Urothelium cell line (cell line): ENCODE measurements at regions not wholly inside any gene's neighbourhood (a gene's known extent, or its start where the extent isn't known, plus 50 kb on each side); places are given as distances from the start of the nearest gene placed in this dataset.
A peak's percentile ranks its signal among the peaks of the same experiment; 100 is the strongest.
"Not testable (repeated sequence)": the region's sequence is repeated elsewhere in the genome, so short reads cannot be mapped to it uniquely, and the experiment has no call there.

Experiments
- DNase-seq: peaks from one replicate; pipeline ENCODE4 v3.0.0; 2011; ENCODE audit warnings: low spot score, mixed read lengths
- FAIRE-seq: peaks from 2 replicates; lab custom pipeline; 2011; peaks lifted over from hg19 to GRCh38; lab: Jason Lieb, UNC

DNA sequence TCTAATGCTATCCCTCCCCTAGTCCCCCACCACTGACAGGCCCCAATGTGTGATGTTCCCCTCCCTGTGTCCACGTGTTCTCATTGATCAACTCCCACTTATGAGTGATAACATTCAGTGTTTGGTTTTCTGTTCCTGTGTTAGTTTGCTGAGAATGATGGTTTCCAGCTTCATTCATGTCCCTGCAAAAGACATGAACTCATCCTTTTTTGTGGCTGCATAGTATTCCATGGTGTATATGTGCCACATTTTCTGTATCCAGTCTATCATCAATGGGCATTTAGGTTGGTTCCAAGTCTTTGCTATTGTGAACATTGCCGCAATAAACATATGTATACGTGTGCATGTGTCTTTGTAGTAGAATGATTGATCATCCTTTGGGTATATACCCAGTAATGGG lies 153.1 kb downstream of the OR13H1 start:
- not testable (repeated sequence) for DNase-seq, FAIRE-seq

DNA sequence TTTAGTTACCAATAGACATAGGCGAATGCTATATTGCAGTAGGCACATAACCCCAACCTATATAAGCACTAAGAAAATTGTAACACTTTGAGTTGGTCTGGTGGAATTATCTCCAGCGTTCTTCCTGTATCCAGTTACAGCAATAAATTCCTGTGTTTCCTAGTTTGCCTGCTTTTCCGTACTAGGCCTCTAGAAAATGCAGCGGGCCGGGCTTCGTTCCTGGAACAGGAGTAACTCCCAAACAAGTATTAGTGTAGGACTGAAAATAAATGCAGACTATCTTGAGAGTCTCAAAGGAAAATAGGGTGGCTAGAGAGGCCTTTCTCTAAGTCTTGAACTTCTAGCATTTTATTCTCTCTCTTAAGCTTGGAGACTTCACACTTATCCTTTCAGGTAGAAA lies 159.8 kb downstream of the OR13H1 start:
- no peak for DNase-seq
- no peak for FAIRE-seq

DNA sequence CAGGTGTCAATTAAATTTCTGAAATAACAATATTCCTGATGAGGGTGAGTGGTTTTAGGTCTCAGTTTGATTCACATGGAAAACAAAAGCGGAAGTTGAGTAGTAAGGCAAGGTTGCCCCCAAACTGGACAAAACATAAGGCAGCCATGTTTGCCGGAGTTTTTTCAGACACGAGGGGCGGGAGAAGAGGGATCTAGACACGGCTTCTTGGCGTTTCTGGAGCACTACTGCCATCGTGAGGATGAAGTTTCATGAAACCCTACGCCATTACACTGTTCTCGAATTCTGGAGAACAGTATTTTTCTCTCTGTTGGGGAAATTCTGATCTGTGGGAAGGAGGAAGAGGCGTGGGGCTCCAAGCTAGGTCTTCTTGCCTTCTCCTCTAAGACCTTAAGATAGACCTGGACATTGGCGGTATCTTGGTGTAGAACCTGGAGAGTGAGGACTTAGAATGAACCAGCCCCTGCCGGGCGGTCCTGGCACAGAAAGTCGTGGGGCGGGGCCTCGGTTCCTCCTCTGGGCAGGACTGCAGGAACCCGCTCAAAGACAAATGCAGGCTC lies 160.3 kb downstream of the OR13H1 start:
- DNase-seq (peak; percentile 42), FAIRE-seq (no peak)

DNA sequence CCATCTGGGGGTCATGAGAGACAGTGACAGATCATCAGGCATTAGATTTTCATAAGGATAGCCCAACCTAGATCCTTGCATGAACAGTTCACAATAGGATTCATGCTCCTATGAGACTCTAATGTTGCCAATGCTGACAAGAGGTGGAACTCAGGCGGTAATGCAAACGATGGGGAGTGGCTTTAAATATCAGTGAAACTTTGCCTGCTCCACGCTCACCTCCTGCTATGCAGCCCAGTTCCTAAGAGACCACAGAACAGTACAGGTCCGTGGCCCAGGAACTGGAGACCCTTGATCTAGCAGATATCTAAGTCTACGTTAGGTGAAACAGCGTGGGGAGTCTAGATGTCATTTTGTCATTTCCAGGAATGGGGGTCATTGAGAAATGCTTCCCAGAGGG lies 165.7 kb downstream of the OR13H1 start:
- DNase-seq (no peak), FAIRE-seq (no peak)

DNA sequence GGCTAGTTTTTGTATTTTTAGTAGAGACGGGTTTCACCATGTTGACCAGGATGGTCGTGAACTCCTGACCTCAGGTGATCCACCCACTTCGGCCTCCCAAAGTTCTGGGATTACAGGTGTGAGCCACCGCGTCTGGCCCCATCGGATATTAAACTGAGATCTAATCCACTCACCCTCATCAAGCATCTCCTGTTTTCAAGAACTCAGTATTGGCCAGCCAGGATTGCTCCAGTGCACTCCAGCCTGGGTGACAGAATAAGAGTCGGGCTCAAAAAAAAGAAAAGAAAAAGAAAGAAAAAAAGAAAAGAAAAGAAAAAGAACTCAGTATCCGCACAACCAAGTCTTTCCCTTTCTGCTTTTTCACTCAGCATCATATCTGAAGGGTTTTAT lies 167.6 kb downstream of the OR13H1 start:
- DNase-seq (no peak), FAIRE-seq (no peak)

DNA sequence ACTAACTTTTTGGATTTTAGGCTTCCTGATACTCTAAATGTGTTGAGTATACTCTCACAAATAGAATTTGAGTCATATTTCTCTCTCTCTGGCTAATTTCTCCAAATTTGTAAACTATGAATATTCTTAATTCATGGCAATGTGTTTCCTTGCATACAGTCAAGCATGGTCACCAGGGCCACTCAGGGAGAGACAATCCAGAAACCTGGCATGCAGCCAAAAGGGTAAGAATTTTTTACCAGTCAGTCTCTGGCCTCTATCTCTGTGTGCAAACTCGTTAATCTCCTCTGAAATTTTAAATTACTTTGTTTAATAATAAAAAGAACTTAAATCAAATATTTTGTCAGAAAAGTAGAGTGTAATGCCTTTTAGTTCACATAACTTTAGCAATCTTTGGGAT lies 179.8 kb downstream of the OR13H1 start:
- DNase-seq: no peak
- no peak for FAIRE-seq

DNA sequence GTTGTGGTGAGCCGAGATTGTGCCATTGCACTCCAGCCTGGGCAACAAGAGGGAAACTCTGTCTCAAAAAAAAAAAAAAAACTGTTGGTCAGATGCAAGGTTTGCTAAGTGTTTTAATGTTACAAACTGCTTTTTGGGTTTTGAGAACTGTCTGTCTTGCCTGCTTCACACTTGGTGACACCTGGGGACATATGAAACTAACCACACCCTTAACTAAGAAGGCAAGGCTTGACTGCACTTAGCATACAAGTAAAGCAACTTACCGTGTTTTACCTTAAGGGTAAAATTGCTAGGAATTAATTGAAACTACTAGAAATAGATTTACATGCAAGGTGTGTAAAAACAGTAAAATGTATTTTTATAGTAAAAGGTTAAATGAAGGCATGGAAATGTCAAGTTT lies 180.4 kb downstream of the OR13H1 start:
- no peak for FAIRE-seq
- DNase-seq: no peak

DNA sequence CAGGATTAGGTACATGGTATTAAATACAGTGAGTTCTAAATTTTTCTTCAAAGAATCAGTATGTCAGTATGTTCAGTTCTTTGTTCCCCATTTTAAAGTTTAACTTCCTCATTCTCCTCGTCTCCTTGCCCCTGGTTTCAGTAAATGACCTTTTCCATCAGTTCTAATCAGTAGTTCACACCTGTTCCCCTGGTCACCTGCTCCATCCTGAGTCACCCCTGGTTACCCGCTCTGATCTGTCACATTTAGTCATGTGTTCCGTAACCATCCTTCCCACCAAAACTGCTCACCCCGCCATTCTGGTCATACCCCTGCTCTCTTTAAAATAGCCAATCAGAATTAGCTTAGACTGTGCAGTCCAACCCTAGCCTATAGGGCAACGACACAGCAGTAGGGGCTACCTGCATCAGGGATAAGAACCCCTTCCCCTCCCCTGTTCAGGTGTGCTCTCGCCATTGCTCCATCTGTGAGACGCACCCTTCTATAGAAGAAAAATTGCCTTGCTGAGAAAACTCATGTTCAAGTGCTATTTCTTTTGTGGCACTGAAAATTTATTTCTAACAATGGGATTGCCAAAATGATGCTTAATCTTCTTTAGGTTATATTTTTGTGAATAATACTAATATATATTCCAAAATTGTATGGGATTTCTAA lies 181.3 kb downstream of the OR13H1 start:
- FAIRE-seq (no peak), DNase-seq (no peak)

DNA sequence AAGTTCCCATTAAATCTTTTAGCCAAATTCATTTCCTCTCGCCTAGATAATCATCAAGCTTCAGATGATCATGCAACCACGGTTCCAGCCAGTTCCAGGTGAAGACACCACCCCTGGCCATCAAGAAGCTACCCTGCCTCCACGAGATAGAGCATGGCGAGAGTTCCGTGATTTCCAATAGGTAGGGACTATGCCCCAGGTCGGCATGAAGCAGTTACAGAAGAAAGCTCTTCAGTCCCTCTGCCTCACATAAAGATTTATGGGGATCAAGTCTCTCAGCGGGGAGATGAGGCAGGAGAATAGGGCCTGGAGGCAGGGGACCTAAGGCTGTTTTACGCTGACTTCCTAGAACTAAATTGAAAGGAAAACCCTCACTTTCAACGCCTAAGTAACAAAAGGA lies 183.9 kb downstream of the OR13H1 start:
- no peak for FAIRE-seq

DNA sequence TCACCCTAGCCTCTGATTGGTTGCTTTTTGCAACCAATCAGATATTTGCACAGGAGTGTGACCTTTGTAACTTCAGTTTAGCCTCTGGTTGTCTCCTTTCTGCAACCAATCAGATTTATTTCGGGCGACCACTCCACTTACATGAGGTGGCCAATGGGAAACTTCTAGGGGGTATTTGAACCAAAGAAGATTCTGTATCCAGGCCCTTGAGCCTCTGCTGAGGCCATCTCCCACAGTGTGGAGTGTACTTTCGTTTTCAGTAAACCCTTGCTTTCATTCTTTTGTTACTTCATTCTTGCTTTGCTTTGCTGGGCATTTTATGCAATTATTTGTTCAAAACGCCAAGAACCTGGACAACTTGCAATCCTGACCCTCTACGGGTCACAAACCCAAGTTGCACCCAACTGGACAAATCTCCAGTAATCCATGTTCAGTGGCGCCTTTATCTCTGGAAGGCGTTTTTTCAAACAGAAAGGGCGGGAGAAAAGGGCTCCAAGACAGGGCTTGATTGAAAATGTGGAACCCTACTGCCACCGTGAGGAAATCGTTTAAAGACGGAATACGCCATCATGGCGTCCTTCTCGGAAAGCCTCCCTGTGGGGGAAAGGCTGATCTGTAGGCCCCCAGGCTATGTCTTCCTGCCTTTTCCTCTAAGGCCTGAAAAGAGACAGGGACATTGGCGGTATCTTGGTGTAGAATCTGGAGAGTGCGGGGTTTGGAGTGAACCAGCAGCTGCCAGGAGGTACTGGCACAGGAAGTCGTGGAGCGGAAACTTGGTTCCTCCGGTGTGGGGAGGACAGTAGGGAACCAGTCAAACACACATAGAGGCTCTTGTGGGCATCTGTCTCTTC lies 184.6 kb downstream of the OR13H1 start:
- DNase-seq: peak; percentile 29
- FAIRE-seq: no peak

More for the DNA sequence above, 183.9 kb downstream of the OR13H1 start:
- DNase-seq: no peak

DNA sequence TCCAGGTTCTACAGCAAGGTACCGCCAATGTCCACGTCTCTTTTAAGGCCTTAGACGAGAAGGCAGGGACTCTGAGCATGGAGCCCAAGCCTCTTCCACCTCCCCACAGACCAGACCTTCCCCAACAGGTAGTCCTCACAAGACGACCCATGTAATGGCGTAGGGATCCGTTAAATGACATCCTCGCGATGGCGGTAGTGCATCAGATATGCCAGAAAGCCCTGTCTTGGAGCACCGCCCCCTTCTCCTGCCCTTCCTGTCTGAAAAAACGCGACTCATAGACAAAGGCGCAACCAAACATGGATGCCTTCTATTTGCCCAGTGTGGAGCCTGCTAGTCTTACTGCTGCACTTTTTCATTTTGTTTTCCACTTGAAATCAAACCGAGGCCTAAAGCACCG lies 185.4 kb downstream of the OR13H1 start:
- FAIRE-seq: no peak
- peak; percentile 48 for DNase-seq

DNA sequence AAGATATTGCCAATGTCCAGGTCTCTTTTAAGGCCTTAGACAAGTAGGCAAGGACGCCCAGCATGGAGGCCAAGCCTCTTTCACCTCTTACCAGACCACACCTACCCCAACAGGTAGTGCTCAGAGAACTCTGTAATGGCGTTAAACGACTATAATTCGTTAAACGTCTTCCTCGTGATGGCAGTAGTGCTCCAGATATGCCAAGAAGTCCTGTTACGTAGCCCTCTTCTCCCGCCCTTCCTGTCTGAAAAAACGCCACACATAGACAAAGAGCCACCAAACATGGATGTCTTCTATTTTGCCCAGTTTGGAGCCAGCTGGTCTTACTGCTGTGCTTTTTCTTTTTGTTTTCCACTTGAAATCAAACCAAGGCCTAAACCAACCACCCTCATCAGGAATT lies 190.7 kb downstream of the OR13H1 start:
- FAIRE-seq (no peak), DNase-seq (no peak)

DNA sequence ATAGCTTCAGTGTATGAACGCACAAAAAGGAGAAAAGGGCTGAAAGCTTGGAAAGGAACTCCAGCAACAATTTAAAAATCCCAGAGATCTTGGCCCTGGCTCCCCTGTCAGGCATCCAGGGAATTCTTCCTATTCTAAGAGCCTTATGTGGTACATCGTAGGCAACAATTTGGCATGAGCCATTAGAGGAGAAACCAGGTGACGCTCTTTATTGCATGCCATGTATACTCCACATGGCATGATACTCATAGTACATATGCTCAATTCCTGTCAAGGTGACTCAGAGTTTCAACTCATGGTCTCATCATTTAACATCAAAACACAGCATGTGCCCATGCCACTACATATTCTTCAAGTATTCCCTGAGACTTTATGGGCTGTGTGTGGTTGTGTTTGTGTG lies 191.3 kb downstream of the OR13H1 start:
- DNase-seq (no peak), FAIRE-seq (no peak)

DNA sequence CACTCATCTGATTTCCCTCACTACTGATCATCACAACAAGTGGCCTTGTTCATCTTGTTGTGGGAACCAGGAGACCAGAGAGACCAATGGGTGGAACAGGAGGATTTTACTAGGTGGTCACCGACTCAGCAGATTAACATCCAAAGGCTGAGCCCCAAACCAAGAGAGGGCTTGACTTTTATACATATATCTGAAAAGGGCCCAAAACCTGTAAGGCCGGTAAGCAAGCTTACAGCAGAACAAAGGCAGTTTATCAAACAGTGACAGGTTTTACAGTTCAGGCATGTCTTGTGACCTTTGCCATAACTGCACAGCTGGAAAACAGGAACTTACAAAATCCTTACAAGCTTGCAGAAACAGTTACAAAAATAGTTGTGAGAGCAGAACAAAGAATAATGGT lies 195.9 kb downstream of the OR13H1 start:
- no peak for FAIRE-seq
- DNase-seq: no peak

DNA sequence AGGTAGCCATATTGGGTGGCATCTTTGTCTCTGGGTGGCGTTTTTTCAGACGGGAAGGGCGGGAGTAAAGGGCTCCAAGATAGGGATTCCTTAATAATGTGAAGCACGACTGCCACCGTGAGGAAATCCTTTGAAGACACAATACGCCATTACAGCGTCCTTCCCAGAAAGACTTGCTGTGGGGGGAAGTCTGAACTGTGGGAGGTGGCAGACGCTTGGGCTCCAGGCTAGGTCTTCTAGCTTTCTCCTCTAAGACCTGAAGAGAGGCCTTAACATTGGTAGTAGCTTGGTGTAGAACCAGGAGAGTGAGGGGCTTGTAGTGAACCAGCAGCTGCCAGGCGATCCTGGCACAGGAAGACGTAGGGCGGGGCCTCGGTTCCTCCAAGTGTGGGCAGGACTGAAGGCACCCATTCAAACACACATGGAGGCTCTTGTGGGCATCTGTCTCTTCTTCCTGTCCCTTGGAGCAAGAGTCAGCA lies 197.3 kb downstream of the OR13H1 start:
- FAIRE-seq (no peak), DNase-seq (no peak)

DNA sequence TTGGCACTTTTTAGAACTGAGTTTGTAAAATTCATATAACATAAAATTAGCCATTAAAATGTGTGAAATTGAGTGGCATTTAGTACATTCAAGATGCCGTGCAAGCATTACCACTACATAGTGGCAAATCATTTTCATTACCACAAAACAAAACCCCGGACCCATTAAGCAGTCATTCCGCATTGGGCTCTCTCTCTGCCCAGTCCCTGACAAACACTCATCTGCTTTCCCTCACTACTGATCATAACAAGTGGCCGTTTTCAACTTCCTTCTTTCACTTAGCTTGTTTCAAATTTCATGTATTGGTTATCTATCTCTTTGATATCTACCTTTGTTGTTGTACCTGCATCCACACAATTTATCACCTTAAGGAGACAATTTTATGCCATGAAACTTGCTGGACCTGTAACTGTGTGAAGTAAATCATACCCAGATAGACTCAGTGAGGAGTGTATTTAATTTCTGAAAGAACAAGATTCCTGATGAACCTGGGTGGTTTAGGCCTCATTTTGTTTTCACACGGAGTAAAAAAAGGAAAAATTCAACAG lies 202.1 kb downstream of the OR13H1 start:
- no peak for DNase-seq
- no peak for FAIRE-seq

DNA sequence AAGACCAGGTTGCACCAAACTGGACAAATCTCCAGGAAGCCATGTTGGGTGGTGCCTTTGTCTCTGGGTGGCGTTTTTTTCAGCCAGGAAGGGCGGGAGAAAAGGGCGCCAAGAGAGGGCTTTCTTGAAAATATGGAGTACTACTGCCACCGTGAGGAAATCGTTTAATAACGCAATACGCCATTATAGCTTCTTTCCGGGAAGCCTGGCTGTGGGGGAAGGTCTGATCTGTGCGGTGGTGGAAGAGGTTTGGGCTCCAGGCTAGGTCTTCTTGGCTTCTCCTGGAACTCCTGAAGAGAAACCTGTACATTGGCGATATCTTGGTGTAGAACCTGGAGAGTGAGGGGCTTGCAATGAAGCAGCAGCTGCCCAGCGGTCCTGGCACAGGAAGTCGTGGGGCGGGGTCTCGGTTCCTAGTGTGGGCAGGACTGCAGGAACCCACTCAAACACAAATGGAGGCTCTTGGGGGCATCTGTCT lies 202.7 kb downstream of the OR13H1 start:
- DNase-seq: peak; percentile 34
- no peak for FAIRE-seq

DNA sequence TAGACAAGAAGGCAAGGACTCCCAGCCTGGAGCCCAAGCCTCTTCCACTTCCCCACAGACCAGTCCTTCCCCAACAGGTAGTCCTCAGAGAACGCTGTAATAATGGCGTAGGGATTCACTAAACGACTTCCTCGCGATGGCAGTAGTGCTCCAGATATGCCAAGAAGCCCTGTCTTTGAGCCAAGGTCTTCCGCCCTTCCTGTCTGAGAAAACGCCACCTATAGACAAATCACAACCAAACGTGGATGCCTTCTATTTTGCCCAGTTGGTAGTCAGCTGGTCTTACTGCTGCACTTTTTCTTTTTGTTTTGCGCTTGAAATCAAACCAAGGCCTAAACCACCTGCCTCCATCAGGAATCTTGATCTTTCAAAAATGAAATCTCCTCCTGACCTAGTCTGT lies 203.3 kb downstream of the OR13H1 start:
- no peak for FAIRE-seq
- DNase-seq: peak; percentile 30

DNA sequence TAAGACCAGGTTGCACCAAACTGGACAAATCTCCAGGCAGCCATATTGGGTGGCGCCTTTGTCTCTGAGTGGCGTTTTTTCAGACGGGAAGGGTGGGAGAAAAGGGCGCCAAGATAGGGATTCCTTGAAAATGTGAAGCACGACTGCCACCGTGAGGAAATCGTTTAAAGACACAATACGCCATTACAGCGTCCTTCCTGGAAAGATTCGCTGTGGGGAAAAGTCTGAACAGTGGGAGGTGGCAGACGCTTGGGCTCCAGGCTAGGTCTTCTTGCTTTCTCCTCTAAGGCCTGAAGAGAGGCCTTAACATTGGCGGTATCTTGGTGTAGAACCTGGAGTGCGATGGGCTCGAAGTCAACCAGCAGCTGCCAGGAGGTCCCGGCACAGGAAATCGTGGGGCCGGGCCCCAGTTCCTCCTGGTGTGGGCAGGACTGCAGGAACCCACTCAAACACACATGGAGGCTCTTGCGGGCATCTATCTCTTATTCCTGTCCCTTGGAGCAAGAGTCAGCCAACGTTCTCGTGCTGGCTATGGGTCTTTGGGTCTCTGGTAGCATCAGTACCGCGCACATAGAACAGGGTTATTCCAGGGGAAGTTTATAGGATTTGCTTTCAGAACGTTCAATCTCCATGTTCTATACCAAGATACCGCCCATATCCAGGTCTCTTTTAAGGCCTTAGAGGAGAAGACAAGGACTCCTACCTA lies 208.8 kb downstream of the OR13H1 start:
- DNase-seq (peak; percentile 10), FAIRE-seq (no peak)

DNA sequence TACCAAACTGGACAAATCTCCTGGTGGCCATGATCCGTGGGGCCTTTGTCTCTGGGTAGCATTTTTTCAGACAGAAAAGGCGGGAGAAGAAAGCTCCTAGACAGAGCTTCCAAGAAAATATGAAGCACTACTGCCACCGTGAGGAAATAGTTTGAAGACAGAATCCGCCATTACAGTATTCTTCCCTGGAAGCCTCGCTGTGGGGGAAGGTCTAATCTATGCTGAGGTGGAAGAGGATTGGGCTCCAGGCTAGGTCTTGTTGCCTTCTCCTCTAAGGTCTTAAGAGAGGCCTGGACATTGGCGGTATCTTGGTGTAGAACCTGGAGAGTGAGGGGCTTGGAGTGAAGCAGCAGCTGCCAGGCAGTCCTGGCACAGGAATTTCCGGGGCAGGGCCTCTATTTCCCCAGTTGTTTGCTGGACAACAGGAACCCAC lies 218.9 kb downstream of the OR13H1 start:
- FAIRE-seq (no peak), DNase-seq (peak; percentile 32)

DNA sequence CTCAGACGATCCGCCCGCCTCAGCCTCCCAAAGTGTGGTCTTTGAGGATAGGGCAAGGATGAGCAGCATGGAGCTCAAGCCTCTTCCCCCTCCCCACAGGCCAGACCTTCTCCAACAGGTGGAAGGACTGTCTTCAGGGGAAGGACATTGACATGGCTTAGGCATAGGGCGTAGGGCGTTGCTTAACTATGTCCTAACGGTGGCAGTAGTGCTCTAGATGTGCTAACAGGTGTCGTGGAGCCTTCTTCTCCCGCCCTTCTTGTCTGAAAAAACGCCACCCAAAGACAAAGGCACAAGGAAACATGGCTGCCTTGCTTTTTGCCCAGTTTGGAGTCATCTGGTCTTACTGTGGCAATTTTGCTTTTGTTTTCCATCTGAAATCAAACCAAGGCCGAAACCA lies 219.8 kb downstream of the OR13H1 start:
- peak; percentile 40 for DNase-seq

More for the DNA sequence above, 219.8 kb downstream of the OR13H1 start:
- FAIRE-seq: no peak
